ENCODE measurements at regions not wholly inside any gene's neighbourhood (a gene's known extent, or its start where the extent isn't known, plus 50 kb on each side); places are given as distances from the start of the nearest gene placed in this dataset.

GRCh38 chr3:34599595-34599994, 801.2 kb downstream of the PDCD6IP start:
- Histone ChIP-seq H3K36me3 (ENCODE audit: control insufficient read depth, insufficient read depth, low read length) (no peaks in the 10 kb centered on the region), H3K27ac (ENCODE audit: insufficient read depth, low read depth, low read length, poor library complexity, severe bottlenecking) (no peak overlapping the region), H3K4me3 (ENCODE audit: insufficient read depth, low read depth, low read length) (no peak overlapping the region), H3K4me1 (ENCODE audit: control insufficient read depth, insufficient read depth, low read length) (no peaks in the 10 kb centered on the region), H3K27me3 (ENCODE audit: control insufficient read depth, insufficient read depth, low read length, poor library complexity, severe bottlenecking) (no peaks in the 10 kb centered on the region), H3K9me3 (ENCODE audit: control insufficient read depth, low read length) (no peaks in the 10 kb centered on the region)
- 100% methylated on average over 1 of the region's 2 CpGs for WGBS, 2 experiments

- 77 to 80% methylated on average over 2 of the region's 2 CpGs for WGBS, 2 experiments
- Histone ChIP-seq H3K9me3 (ENCODE audit: control insufficient read depth, low read length) (no peaks in the 10 kb centered on the region), H3K4me3 (ENCODE audit: insufficient read depth, low read depth, low read length) (no peak overlapping the region), H3K36me3 (ENCODE audit: control insufficient read depth, insufficient read depth, low read length) (no peaks in the 10 kb centered on the region), H3K4me1 (ENCODE audit: control insufficient read depth, insufficient read depth, low read length) (no peaks in the 10 kb centered on the region), H3K27me3 (ENCODE audit: control insufficient read depth, insufficient read depth, low read length, poor library complexity, severe bottlenecking) (no peaks in the 10 kb centered on the region), H3K27ac (ENCODE audit: insufficient read depth, low read depth, low read length, poor library complexity, severe bottlenecking) (no peak overlapping the region)
Measured at GRCh38 chr3:34619990-34620389, 821.6 kb downstream of the PDCD6IP start.

GRCh38 chr3:34626699-34627098, 828.3 kb downstream of the PDCD6IP start:
- H3K4me1 ChIP-seq (ENCODE audit: control insufficient read depth, insufficient read depth, low read length): no peaks in the 10 kb centered on the region
- no peaks in the 10 kb centered on the region for H3K9me3 ChIP-seq (ENCODE audit: control insufficient read depth, low read length)
- H3K36me3 ChIP-seq (ENCODE audit: control insufficient read depth, insufficient read depth, low read length): no peaks in the 10 kb centered on the region
- H3K27me3 ChIP-seq (ENCODE audit: control insufficient read depth, insufficient read depth, low read length, poor library complexity, severe bottlenecking): no peaks in the 10 kb centered on the region
- H3K4me3 ChIP-seq (ENCODE audit: insufficient read depth, low read depth, low read length): no peak overlapping the region
- H3K27ac ChIP-seq (ENCODE audit: insufficient read depth, low read depth, low read length, poor library complexity, severe bottlenecking): no peak overlapping the region

- no peaks in the 10 kb centered on the region for H3K27me3 ChIP-seq (ENCODE audit: control insufficient read depth, insufficient read depth, low read length, poor library complexity, severe bottlenecking)
- no peaks in the 10 kb centered on the region for H3K9me3 ChIP-seq (ENCODE audit: control insufficient read depth, low read length)
- 90 to 93% methylated on average over 6 of the region's 6 CpGs for WGBS, 2 experiments
- H3K4me1 ChIP-seq (ENCODE audit: control insufficient read depth, insufficient read depth, low read length): no peaks in the 10 kb centered on the region
- no peaks in the 10 kb centered on the region for H3K36me3 ChIP-seq (ENCODE audit: control insufficient read depth, insufficient read depth, low read length)
- H3K27ac ChIP-seq (ENCODE audit: insufficient read depth, low read depth, low read length, poor library complexity, severe bottlenecking): no peak overlapping the region
- H3K4me3 ChIP-seq (ENCODE audit: insufficient read depth, low read depth, low read length): no peak overlapping the region
Measured at GRCh38 chr3:34634939-34635338, 836.5 kb downstream of the PDCD6IP start.

- no peaks in the 10 kb centered on the region for H3K4me1 ChIP-seq (ENCODE audit: control insufficient read depth, insufficient read depth, low read length)
- WGBS, 2 experiments: 92 to 96% methylated on average over 10 to 11 of the region's 11 CpGs
- H3K9me3 ChIP-seq (ENCODE audit: control insufficient read depth, low read length): no peaks in the 10 kb centered on the region
- H3K27ac ChIP-seq (ENCODE audit: insufficient read depth, low read depth, low read length, poor library complexity, severe bottlenecking): no peak overlapping the region
- H3K4me3 ChIP-seq (ENCODE audit: insufficient read depth, low read depth, low read length): no peak overlapping the region
- no peaks in the 10 kb centered on the region for H3K36me3 ChIP-seq (ENCODE audit: control insufficient read depth, insufficient read depth, low read length)
- no peaks in the 10 kb centered on the region for H3K27me3 ChIP-seq (ENCODE audit: control insufficient read depth, insufficient read depth, low read length, poor library complexity, severe bottlenecking)
Measured at GRCh38 chr3:34635352-34635850, 837.0 kb downstream of the PDCD6IP start.

GRCh38 chr3:34646911-34647460, 848.6 kb downstream of the PDCD6IP start:
- no peaks in the 10 kb centered on the region for H3K36me3 ChIP-seq (ENCODE audit: control insufficient read depth, insufficient read depth, low read length)
- H3K27me3 ChIP-seq (ENCODE audit: control insufficient read depth, insufficient read depth, low read length, poor library complexity, severe bottlenecking): no peaks in the 10 kb centered on the region
- no peak overlapping the region for H3K4me3 ChIP-seq (ENCODE audit: insufficient read depth, low read depth, low read length)
- 87 to 88% methylated on average over 3 to 4 of the region's 5 CpGs for WGBS, 2 experiments
- no peak overlapping the region for H3K27ac ChIP-seq (ENCODE audit: insufficient read depth, low read depth, low read length, poor library complexity, severe bottlenecking)
- no peaks in the 10 kb centered on the region for H3K9me3 ChIP-seq (ENCODE audit: control insufficient read depth, low read length)
- no peaks in the 10 kb centered on the region for H3K4me1 ChIP-seq (ENCODE audit: control insufficient read depth, insufficient read depth, low read length)

- H3K36me3 ChIP-seq (ENCODE audit: control insufficient read depth, insufficient read depth, low read length): no peaks in the 10 kb centered on the region
Measured at GRCh38 chr3:34650131-34650530, 851.7 kb downstream of the PDCD6IP start.

GRCh38 chr3:34668915-34669314, 870.5 kb downstream of the PDCD6IP start:
- WGBS, 2 experiments: 93 to 99% methylated on average over 3 of the region's 3 CpGs
- no peak overlapping the region for H3K4me3 ChIP-seq (ENCODE audit: insufficient read depth, low read depth, low read length)
- H3K27me3 ChIP-seq (ENCODE audit: control insufficient read depth, insufficient read depth, low read length, poor library complexity, severe bottlenecking): no peaks in the 10 kb centered on the region
- H3K36me3 ChIP-seq (ENCODE audit: control insufficient read depth, insufficient read depth, low read length): no peaks in the 10 kb centered on the region
- H3K9me3 ChIP-seq (ENCODE audit: control insufficient read depth, low read length): no peaks in the 10 kb centered on the region
- H3K27ac ChIP-seq (ENCODE audit: insufficient read depth, low read depth, low read length, poor library complexity, severe bottlenecking): no peak overlapping the region
- H3K4me1 ChIP-seq (ENCODE audit: control insufficient read depth, insufficient read depth, low read length): no peaks in the 10 kb centered on the region

More at GRCh38 chr3:34650131-34650530, 851.7 kb downstream of the PDCD6IP start:
- 97 to 98% methylated on average over 4 of the region's 4 CpGs for WGBS, 2 experiments
- no peaks in the 10 kb centered on the region for H3K9me3 ChIP-seq (ENCODE audit: control insufficient read depth, low read length)
- H3K27me3 ChIP-seq (ENCODE audit: control insufficient read depth, insufficient read depth, low read length, poor library complexity, severe bottlenecking): no peaks in the 10 kb centered on the region
- no peaks in the 10 kb centered on the region for H3K4me1 ChIP-seq (ENCODE audit: control insufficient read depth, insufficient read depth, low read length)
- H3K4me3 ChIP-seq (ENCODE audit: insufficient read depth, low read depth, low read length): no peak overlapping the region
- no peak overlapping the region for H3K27ac ChIP-seq (ENCODE audit: insufficient read depth, low read depth, low read length, poor library complexity, severe bottlenecking)

- no peaks in the 10 kb centered on the region for H3K4me1 ChIP-seq (ENCODE audit: control insufficient read depth, insufficient read depth, low read length)
- no peaks in the 10 kb centered on the region for H3K9me3 ChIP-seq (ENCODE audit: control insufficient read depth, low read length)
- no peaks in the 10 kb centered on the region for H3K36me3 ChIP-seq (ENCODE audit: control insufficient read depth, insufficient read depth, low read length)
- H3K4me3 ChIP-seq (ENCODE audit: insufficient read depth, low read depth, low read length): no peak overlapping the region
- H3K27me3 ChIP-seq (ENCODE audit: control insufficient read depth, insufficient read depth, low read length, poor library complexity, severe bottlenecking): no peaks in the 10 kb centered on the region
- WGBS, 2 experiments: 90% methylated on average over 3 of the region's 3 CpGs
- no peak overlapping the region for H3K27ac ChIP-seq (ENCODE audit: insufficient read depth, low read depth, low read length, poor library complexity, severe bottlenecking)
Measured at GRCh38 chr3:34669490-34669889, 871.1 kb downstream of the PDCD6IP start.

- H3K27me3 ChIP-seq (ENCODE audit: control insufficient read depth, insufficient read depth, low read length, poor library complexity, severe bottlenecking): no peaks in the 10 kb centered on the region
- WGBS, 2 experiments: 89 to 94% methylated on average over 2 of the region's 2 CpGs
Measured at GRCh38 chr3:34675383-34676120, 877.1 kb downstream of the PDCD6IP start.

More at GRCh38 chr3:34675383-34676120, 877.1 kb downstream of the PDCD6IP start:
- Histone ChIP-seq H3K4me3 (ENCODE audit: insufficient read depth, low read depth, low read length) (no peak overlapping the region), H3K4me1 (ENCODE audit: control insufficient read depth, insufficient read depth, low read length) (no peaks in the 10 kb centered on the region), H3K36me3 (ENCODE audit: control insufficient read depth, insufficient read depth, low read length) (no peaks in the 10 kb centered on the region), H3K9me3 (ENCODE audit: control insufficient read depth, low read length) (no peaks in the 10 kb centered on the region), H3K27ac (ENCODE audit: insufficient read depth, low read depth, low read length, poor library complexity, severe bottlenecking) (no peak overlapping the region)

Data from ectodermal cell (in vitro differentiated cells).